ENCODE measurements at regions not wholly inside any gene's neighbourhood (a gene's known extent, or its start where the extent isn't known, plus 50 kb on each side); places are given as distances from the start of the nearest gene placed in this dataset.

DNA sequence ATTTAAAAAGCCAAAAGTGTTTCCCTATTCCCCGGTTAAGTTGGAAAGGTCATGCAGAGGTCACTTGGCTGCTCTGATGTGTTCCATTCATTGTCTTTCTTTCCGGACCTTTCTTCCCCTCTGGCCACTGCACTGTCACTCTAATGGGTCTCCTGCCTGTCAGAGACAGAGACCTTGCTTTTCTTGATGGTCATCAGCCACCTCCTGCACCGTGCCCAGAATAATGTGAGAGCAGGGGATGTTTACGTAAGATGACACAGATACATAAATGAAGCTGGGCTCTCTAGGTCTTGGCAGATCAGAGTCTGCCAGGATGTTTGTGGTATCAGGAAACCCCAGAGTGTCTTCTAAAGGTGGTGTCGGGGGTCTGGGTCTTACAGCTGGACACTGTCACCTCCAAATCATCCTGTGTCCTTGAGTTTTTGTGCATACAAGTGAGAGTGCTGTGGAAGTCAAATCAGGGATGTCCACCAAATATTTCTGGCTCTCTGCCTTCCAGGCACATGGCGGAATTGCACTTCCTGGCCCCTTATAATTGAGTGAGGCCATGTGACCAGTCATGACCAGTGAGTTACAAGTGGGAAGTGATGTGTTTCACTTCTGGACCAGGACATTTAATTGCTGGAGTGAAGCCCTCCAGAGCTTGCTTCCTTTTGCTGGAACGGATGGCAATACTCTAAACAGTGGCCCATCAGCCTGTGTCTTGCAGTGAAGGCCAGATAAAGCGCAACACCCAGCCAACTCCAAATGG, 130.6 kb upstream of the ATP6AP2 start:
- TF ChIP-seq, protein P1, sequence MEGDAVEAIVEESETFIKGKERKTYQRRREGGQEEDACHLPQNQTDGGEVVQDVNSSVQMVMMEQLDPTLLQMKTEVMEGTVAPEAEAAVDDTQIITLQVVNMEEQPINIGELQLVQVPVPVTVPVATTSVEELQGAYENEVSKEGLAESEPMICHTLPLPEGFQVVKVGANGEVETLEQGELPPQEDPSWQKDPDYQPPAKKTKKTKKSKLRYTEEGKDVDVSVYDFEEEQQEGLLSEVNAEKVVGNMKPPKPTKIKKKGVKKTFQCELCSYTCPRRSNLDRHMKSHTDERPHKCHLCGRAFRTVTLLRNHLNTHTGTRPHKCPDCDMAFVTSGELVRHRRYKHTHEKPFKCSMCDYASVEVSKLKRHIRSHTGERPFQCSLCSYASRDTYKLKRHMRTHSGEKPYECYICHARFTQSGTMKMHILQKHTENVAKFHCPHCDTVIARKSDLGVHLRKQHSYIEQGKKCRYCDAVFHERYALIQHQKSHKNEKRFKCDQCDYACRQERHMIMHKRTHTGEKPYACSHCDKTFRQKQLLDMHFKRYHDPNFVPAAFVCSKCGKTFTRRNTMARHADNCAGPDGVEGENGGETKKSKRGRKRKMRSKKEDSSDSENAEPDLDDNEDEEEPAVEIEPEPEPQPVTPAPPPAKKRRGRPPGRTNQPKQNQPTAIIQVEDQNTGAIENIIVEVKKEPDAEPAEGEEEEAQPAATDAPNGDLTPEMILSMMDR (IDR thresholded peaks at IDR 0.05; ENCODE audit: insufficient read depth, low read length, poor library complexity, severe bottlenecking): no peak
- no peak for TF ChIP-seq EZH2phosphoT487 (conservative IDR thresholded peaks at IDR 0.05; ENCODE audit: low read length)

All from SU-DHL-6 (cell line).